ENCODE measurements at regions not wholly inside any gene's neighbourhood (a gene's known extent, or its start where the extent isn't known, plus 50 kb on each side); places are given as distances from the start of the nearest gene placed in this dataset.

DNA sequence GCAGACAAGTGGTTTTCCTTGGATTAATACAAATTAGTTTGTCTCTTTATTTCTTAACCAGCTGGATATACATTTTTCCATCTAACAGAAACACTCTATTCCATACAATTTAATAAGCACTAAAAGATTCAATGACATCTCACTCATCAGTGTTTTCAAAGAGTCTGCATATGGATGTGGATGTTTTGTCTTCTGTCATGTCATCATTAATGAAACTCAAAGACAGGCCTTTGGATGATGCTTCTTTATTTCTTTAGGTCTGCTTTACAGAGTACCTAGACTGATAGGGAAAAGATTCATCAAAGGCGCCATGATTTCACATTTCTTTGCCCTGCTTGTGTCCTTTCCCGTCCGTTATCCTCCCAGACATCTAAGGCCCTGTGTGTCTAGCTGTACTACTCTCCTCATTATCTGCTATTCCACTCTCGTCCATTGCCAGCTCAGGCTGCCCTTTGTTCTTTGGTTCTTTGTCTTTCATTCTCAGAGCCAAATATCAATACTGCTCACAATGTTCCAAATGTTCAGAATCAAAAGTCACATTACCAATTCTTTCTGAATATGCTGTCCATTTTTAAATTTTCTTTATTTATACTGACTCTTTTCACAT is 232.3 kb upstream of the CHAC2 start:
- H3K9ac ChIP-seq (ENCODE audit: low read depth, low read length): no peak overlapping the region

DNA sequence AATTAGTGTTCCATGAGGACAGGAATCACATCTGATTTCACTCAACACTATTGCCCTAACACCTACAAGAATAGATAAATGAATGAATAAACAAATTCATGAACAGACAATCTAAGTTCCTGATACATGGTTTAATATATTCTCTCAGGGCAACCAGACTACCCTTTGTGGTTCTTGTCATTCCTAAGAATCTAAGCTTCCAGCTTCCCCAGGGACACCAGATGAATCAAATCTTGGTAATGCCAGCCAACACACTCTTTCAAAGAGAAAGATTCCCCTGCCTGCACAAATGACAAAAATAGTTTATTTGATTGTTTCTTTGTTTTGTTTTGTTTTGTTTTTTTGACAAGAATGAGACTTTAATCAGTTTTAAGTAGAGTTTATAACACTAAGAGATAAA is 237.5 kb upstream of the CHAC2 start:
- H3K4me1 ChIP-seq (ENCODE audit: control insufficient read depth, insufficient read depth, low read length): no peaks in the 10 kb centered on the region
- H3K9ac ChIP-seq (ENCODE audit: low read depth, low read length): no peak overlapping the region
- no peaks in the 10 kb centered on the region for H3K9me3 ChIP-seq (ENCODE audit: control insufficient read depth, insufficient read depth, low read length)
- no peaks in the 10 kb centered on the region for H3K27me3 ChIP-seq (ENCODE audit: control insufficient read depth, insufficient read depth, low read length)
- H3K4me3 ChIP-seq (ENCODE audit: low read depth, low read length): no peak overlapping the region
- H3K36me3 ChIP-seq (ENCODE audit: control insufficient read depth, insufficient read depth, low read length): no peaks in the 10 kb centered on the region

More for the DNA sequence above, 232.3 kb upstream of the CHAC2 start:
- peaks cover 11% of the 10 kb centered on the region for H3K4me1 ChIP-seq (ENCODE audit: control insufficient read depth, insufficient read depth, low read length)
- H3K27me3 ChIP-seq (ENCODE audit: control insufficient read depth, insufficient read depth, low read length): no peaks in the 10 kb centered on the region
- H3K9me3 ChIP-seq (ENCODE audit: control insufficient read depth, insufficient read depth, low read length): no peaks in the 10 kb centered on the region
- H3K4me3 ChIP-seq (ENCODE audit: low read depth, low read length): no peak overlapping the region
- H3K36me3 ChIP-seq (ENCODE audit: control insufficient read depth, insufficient read depth, low read length): no peaks in the 10 kb centered on the region

DNA sequence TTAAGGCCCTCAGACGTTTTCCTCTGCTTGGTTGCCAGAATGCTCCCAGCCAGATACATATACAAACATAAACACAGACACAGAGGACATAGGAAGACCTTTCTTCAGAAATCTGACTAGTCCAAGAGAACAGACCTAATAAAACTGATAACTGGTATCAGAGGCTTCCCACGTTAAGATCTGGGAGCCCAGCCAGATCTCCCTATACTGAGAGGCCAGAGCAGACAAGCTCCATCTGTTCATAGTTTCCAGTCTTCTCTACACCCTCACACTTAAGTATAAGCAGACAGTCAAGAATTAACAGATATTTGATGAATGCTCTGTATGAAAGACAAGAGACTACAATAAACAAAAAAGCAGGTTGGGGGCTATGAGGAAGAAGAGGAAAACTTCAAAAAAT is 240.5 kb upstream of the CHAC2 start:
- Histone ChIP-seq H3K4me3 (ENCODE audit: low read depth, low read length) (no peak overlapping the region), H3K9ac (ENCODE audit: low read depth, low read length) (no peak overlapping the region), H3K36me3 (ENCODE audit: control insufficient read depth, insufficient read depth, low read length) (no peaks in the 10 kb centered on the region), H3K9me3 (ENCODE audit: control insufficient read depth, insufficient read depth, low read length) (no peaks in the 10 kb centered on the region), H3K4me1 (ENCODE audit: control insufficient read depth, insufficient read depth, low read length) (no peaks in the 10 kb centered on the region), H3K27me3 (ENCODE audit: control insufficient read depth, insufficient read depth, low read length) (no peaks in the 10 kb centered on the region)

DNA sequence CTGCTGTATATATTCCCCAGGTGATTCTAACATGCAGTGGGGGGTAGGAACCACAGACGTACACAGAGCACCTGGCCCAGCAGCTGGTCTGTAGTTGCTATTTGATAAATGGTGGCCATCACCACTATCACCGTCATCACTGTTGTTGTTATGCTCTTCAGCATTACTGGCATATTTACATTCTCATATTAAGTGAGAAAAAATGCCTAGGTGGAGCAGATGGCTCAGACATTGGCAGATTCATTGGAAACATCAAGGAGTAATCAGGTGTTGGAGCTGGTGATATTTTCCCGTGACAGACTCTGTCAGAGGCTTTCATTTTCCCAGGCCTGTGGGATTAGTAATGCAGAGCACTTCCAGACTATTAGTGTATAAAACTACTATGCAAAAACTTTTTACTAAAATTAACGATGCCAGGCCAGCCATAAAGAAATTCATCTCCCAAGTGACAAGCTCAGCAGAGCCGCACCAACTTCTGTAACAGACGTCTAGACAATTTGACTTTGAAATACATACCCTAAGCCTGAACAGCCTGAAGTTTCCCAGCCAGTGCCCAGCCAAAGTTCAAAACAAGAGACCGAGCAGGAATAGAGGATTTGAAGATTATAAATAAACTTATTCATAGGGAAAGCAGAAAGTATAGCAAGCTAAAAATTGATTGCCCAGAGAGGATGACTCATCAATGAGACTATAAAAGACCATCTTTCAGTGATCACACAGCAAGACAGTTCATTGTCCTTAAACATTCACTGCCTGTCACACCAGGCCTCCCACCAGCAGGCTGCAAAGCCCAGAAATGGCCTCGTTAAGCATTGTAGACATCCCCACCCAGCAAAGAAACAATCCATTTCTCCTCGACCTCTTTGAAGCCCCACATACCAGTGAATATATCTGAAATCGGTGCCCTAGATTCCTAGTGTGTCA is 247.4 kb upstream of the CHAC2 start:
- H3K36me3 ChIP-seq (ENCODE audit: control insufficient read depth, insufficient read depth, low read length): no peaks in the 10 kb centered on the region
- no peak overlapping the region for H3K9ac ChIP-seq (ENCODE audit: low read depth, low read length)
- no peaks in the 10 kb centered on the region for H3K27me3 ChIP-seq (ENCODE audit: control insufficient read depth, insufficient read depth, low read length)

DNA sequence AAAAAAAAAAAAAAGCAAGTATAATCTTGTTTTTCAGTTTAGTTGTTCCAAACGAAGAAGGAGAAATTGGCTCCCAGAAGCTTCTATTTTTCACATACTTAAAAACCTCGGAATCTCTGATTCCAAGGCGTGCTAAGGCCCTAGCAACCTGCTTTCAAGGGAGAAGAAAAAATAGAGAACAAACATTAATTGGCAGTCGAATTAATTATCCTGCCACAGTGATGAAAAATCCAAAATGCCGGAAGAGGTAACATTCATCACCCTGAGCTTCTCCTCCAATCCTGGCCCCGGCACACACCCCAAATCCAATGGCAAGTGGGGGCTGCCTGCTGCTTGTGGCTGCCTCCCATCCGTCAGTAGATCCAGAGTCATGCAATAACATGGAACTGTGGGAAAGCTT is 250.2 kb upstream of the CHAC2 start:
- Histone ChIP-seq H3K27me3 (ENCODE audit: control insufficient read depth, insufficient read depth, low read length) (no peaks in the 10 kb centered on the region), H3K9ac (ENCODE audit: low read depth, low read length) (no peak overlapping the region), H3K36me3 (ENCODE audit: control insufficient read depth, insufficient read depth, low read length) (no peaks in the 10 kb centered on the region), H3K4me1 (ENCODE audit: control insufficient read depth, insufficient read depth, low read length) (peaks cover 4% of the 10 kb centered on the region), H3K9me3 (ENCODE audit: control insufficient read depth, insufficient read depth, low read length) (no peaks in the 10 kb centered on the region), H3K4me3 (ENCODE audit: low read depth, low read length) (no peak overlapping the region)

More for the DNA sequence above, 247.4 kb upstream of the CHAC2 start:
- Histone ChIP-seq H3K4me1 (ENCODE audit: control insufficient read depth, insufficient read depth, low read length) (peaks cover 4% of the 10 kb centered on the region), H3K4me3 (ENCODE audit: low read depth, low read length) (no peak overlapping the region), H3K9me3 (ENCODE audit: control insufficient read depth, insufficient read depth, low read length) (no peaks in the 10 kb centered on the region)

DNA sequence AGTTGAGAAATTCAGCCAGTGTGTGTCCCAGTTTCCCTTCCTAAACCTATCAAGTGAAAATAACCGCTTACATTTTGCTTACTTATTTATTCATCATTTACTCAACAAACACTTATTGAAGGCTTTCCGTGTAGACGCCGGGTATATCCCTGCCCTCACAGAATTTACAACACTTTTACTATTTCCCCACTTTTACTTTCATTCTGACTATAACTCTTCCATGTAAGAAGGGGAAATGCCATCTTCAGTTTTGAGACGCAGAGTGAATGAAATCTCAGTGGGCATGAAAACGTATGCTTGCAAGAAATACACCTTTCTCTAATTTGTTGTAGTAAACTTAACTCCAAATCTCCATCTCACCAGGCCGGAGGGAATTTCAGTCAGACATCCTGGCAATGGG is 251.0 kb upstream of the CHAC2 start:
- Histone ChIP-seq H3K9ac (ENCODE audit: low read depth, low read length) (no peak overlapping the region), H3K27me3 (ENCODE audit: control insufficient read depth, insufficient read depth, low read length) (no peaks in the 10 kb centered on the region), H3K36me3 (ENCODE audit: control insufficient read depth, insufficient read depth, low read length) (no peaks in the 10 kb centered on the region), H3K4me1 (ENCODE audit: control insufficient read depth, insufficient read depth, low read length) (peaks cover 4% of the 10 kb centered on the region), H3K9me3 (ENCODE audit: control insufficient read depth, insufficient read depth, low read length) (no peaks in the 10 kb centered on the region), H3K4me3 (ENCODE audit: low read depth, low read length) (no peak overlapping the region)

DNA sequence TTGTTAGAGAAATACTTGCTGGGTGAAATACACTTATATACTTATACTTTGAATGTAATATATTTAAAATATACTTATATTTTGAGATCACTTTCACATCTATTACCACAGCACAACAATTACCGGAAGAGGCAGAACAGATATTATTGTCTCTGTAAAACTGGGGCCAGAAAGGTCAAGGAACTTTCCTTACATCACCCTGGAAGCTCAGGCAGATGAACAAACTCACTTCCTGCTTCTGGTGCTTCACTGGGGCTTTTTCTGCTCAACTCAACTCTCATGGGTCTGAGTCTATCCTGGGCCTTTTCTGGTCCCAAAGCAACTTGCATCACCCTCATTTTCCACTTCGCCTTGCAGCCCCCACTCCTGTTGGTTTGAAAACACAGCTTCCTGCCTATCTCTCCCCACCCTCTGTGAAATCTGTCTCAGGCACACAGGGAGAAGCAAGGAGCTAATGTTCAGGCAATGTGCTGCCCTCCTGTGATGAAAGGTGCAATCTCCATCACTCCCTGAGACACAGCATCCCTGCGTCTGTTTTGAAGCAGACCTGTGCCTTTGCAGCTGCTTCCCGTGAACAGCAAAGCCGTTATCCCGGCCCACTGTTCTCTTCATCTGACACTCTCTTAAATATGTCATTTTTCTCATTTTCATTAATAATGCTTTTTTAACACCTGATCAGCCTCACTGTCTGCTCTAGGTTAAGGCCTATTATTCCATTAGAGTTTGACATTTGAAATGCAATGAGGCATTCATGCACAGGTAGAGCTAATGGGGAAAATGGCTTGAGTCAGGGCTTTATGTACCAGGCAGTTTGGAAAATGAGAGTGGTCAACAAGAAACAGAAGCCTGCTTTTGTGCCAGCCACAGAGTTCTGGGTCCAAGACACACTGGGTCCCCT is 251.9 kb upstream of the CHAC2 start:
- H3K27me3 ChIP-seq (ENCODE audit: control insufficient read depth, insufficient read depth, low read length): no peaks in the 10 kb centered on the region
- H3K4me3 ChIP-seq (ENCODE audit: low read depth, low read length): no peak overlapping the region
- H3K4me1 ChIP-seq (ENCODE audit: control insufficient read depth, insufficient read depth, low read length): peaks cover 3% of the 10 kb centered on the region
- H3K9me3 ChIP-seq (ENCODE audit: control insufficient read depth, insufficient read depth, low read length): no peaks in the 10 kb centered on the region
- no peaks in the 10 kb centered on the region for H3K36me3 ChIP-seq (ENCODE audit: control insufficient read depth, insufficient read depth, low read length)
- no peak overlapping the region for H3K9ac ChIP-seq (ENCODE audit: low read depth, low read length)

DNA sequence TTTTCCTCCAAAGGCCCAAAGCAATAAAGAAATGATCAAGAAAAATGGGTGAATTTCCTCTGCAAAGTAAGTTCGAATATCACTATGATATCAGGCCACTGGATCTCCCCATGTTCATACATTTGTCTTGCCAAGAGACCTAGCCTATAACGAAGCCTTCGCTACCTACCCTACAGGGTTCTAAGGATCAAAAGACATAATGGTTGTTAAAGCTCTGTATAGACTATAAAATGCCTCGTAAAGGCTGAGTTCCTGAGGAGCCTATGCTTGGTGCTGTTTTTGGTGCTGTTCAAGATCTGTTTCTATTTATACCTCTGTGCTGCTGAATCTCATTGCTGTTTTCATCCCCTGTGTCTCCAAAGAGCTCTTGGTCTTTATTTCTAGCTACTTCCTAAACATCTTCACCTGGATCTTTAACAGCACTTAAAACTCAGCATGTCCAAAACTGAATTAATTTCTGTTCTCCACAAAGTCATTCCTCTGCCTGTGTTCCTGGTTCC is 254.4 kb upstream of the CHAC2 start:
- no peaks in the 10 kb centered on the region for H3K9me3 ChIP-seq (ENCODE audit: control insufficient read depth, insufficient read depth, low read length)

DNA sequence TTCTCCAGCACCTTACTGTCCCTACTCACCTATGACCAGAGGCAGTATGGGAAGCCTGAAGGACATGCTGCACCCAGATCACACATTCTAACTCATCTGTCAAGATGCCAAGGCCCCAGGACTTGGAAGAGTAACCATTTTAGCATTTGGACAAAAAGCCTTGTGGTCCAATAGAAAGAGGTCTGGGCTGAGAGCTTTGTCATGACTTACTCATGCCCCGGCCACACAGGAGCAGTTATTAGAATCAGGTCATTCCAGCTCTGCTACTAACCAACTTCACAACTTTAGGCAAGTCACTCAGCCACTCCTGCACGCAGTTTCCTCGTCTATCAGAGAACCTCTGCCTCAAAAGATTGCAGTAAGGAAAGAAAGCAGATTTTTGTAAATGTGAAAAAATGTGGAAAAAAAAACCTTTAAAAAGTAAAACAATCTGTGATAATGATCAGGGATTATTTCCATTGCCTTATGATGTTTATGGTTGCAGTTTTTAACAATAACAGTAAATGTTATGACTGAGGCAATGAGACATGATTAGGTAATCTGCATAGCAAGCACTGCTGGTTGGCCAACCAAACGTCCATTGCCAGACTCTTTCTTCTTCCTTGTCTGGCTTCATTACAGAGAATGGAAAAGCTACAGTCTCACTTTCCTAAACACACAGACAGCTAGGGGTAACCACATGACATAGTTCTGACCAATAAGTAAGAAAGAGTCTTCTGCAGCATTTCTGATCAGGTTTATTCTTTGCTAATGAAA is 255.4 kb upstream of the CHAC2 start:
- Histone ChIP-seq H3K9ac (ENCODE audit: low read depth, low read length) (no peak overlapping the region), H3K4me1 (ENCODE audit: control insufficient read depth, insufficient read depth, low read length) (peaks cover 7% of the 10 kb centered on the region), H3K36me3 (ENCODE audit: control insufficient read depth, insufficient read depth, low read length) (no peaks in the 10 kb centered on the region), H3K27me3 (ENCODE audit: control insufficient read depth, insufficient read depth, low read length) (no peaks in the 10 kb centered on the region), H3K4me3 (ENCODE audit: low read depth, low read length) (no peak overlapping the region), H3K9me3 (ENCODE audit: control insufficient read depth, insufficient read depth, low read length) (no peaks in the 10 kb centered on the region)

More for the DNA sequence above, 254.4 kb upstream of the CHAC2 start:
- peaks cover 7% of the 10 kb centered on the region for H3K4me1 ChIP-seq (ENCODE audit: control insufficient read depth, insufficient read depth, low read length)
- H3K27me3 ChIP-seq (ENCODE audit: control insufficient read depth, insufficient read depth, low read length): no peaks in the 10 kb centered on the region
- H3K36me3 ChIP-seq (ENCODE audit: control insufficient read depth, insufficient read depth, low read length): no peaks in the 10 kb centered on the region
- no peak overlapping the region for H3K4me3 ChIP-seq (ENCODE audit: low read depth, low read length)
- no peak overlapping the region for H3K9ac ChIP-seq (ENCODE audit: low read depth, low read length)

DNA sequence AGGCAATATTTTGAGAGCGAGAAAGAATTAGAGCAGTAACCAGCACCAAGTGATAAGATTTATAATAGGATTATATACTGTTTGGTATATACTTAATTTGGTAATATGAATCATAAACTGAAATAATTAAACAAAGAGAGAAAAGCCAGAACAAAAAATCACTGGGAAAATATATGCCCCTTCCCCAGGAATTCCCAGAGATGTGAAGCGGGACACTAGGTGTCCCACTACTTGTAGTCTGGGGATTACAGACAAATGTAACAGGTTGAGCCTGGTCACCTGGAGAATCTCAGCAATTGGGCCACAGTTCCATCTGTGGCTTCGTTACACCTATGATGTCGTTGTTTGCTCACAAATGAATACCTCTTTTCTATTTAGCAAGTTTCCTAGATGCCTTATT is 256.1 kb upstream of the CHAC2 start:
- Histone ChIP-seq H3K4me1 (ENCODE audit: control insufficient read depth, insufficient read depth, low read length) (peaks cover 7% of the 10 kb centered on the region), H3K9me3 (ENCODE audit: control insufficient read depth, insufficient read depth, low read length) (no peaks in the 10 kb centered on the region), H3K36me3 (ENCODE audit: control insufficient read depth, insufficient read depth, low read length) (no peaks in the 10 kb centered on the region), H3K4me3 (ENCODE audit: low read depth, low read length) (no peak overlapping the region), H3K27me3 (ENCODE audit: control insufficient read depth, insufficient read depth, low read length) (no peaks in the 10 kb centered on the region), H3K9ac (ENCODE audit: low read depth, low read length) (no peak overlapping the region)

DNA sequence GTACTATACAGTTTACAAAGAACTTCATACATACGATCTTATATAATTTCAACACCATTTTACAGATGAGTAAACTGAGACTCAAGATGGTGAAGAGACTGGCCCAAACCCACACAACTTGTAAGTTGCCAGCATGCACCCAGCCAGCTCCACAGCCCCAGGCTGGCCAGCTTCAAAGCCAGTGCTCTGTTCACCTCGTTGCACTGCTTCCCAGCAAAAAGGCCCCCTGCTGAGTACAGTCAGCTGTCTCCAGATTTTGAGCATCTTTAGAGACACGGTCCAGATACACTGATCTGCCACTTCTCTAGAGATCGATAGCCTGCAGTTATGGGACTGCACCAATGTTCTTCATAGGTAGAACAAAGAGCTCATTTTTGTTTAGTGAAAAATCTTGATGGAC is 257.2 kb upstream of the CHAC2 start:
- Histone ChIP-seq H3K27me3 (ENCODE audit: control insufficient read depth, insufficient read depth, low read length) (no peaks in the 10 kb centered on the region), H3K36me3 (ENCODE audit: control insufficient read depth, insufficient read depth, low read length) (no peaks in the 10 kb centered on the region), H3K4me3 (ENCODE audit: low read depth, low read length) (no peak overlapping the region), H3K9ac (ENCODE audit: low read depth, low read length) (no peak overlapping the region), H3K9me3 (ENCODE audit: control insufficient read depth, insufficient read depth, low read length) (no peaks in the 10 kb centered on the region), H3K4me1 (ENCODE audit: control insufficient read depth, insufficient read depth, low read length) (peaks cover 7% of the 10 kb centered on the region)
